DMS53 treated with DMSO at 0.1 percent for 48 hours (cell line): ENCODE measurements at regions not wholly inside any gene's neighbourhood (a gene's known extent, or its start where the extent isn't known, plus 50 kb on each side); places are given as distances from the start of the nearest gene placed in this dataset.

ENCODE experiments used
- DNase-seq: peaks from one replicate; lab custom pipeline; 2025; ENCODE audit not compliant: unreplicated experiment; lab: John Stamatoyannopoulos, UW

DNA sequence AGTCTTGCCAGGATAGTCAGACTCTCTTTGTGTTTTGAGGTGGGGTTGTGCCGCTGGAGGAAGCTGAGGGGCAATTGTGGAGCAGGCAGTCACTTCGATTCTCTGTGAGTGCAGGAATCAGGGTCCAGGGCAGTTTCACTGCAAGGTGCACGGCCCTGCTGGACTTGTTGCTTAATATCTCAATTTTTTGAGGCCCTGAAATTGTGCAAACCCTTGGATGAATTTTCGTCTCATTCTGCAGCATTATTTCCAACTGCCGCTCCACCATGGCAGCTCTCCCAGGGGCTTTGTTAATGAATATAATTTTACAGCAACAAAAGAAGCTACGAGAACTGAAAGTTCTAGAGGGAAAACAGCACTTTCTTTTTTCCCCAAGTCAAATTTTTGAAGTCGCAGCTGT, 531.9 kb downstream of the QKI start:
- DNase-seq: no peak

DNA sequence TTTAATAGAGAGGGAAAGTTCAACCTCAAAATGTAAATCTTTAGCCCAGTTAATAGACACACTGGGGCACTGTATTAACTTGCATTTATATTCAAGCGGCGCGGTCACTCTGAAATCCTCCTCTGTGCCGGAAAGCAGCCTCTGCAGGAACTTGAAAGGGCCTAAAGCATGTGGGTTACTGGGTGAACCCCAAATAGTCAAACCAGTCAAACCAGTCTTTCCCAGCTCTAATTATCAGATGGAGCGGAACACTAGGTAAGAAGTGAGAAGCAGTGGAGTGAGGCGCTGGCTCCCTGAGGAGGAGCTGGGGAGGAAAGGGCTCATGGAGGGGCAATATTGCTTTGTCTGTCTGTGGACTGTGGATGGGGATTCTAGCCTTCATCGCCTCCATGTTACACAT, 531.3 kb downstream of the QKI start:
- no peak for DNase-seq

DNA sequence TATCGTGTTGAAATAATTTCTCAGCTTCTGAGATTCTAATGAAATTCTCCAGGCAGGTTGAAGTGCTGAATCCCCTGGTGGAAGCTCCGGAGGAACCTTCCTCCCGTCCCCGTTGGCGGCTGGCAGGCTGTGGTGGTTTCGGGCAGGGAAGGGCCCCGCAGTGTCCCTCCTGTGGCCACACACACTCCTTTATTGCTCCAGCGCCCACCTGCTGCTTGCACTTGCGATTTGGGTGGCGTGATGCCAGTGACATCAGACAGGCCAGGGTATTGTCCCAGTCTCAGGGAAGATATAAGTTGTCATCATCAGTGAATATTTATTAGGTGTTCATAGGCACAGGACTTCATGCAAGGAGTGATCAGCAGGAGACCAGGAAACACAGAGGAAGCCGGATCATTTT, 530.4 kb downstream of the QKI start:
- DNase-seq: no peak

DNA sequence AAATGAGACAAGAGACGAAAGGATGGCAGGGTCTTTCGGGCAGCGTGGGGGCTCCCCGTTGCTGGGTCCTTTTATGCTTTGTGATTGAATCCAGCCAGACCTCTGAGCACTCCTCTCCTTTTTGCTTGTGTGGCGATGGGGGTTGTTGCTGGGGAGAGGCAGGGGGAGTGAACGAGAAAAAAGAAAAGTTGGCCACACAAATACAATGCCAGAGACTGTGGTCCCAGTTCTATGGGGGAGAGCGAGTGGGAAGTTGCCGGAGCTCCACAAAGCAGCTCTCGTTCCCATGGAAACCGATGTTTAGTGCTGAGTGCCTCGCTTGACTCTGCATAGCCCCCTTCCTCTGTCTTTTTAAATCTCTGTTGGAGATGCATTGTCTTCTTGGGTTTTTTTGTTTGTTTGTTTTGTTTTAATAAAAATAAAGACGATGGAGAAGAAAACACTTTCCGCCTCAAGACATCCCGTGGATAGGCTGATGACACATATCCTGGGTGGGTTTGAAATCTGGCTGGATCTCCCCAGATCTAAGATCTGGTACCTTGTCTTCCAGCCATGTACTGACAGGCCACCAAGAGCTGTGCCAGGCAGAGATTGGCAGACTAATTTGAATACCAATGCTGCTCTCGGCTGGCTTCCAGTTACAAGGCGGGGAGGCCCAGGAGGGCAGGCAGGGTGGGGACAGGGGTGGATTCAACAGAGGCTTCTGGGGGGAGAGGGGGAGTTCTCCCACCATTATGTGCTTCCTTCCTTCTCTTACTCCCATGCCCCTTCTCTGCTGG, 529.3 kb downstream of the QKI start:
- no peak for DNase-seq

DNA sequence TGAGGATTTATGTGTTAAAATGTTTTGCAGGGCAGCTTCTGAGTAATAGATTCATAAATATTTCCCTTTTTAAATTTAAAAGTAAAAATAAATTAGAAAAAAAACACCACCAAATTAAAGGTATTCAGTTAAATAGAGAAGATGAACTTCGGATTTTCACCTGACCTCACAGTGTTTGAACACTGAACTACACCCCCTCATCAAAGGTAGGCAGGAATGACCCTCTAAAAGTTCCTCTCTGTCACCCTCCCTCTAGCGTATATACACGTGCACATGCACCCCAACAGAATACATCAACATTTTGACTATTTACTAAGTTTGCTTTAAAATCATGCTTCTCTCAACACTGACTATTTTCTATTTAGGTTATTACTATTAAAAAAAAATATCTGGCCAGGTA, 528.3 kb downstream of the QKI start:
- no peak for DNase-seq

DNA sequence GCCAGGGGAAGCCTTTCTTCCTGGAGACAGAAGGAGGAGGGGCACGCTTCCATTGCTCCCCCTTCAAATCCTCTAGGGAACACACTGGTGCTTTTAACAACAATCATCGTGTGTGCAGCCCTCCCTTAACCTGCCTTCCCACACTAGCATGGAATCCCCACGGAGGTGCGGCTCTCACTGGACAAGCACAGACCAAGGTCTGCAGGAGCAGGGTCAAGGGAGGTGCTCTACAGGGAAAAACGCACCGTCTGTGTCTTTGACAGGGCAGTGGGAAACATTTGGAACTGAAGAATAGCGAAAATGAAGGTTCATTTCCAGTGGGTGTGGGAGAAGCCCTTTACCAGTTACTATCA, 527.1 kb downstream of the QKI start:
- no peak for DNase-seq

DNA sequence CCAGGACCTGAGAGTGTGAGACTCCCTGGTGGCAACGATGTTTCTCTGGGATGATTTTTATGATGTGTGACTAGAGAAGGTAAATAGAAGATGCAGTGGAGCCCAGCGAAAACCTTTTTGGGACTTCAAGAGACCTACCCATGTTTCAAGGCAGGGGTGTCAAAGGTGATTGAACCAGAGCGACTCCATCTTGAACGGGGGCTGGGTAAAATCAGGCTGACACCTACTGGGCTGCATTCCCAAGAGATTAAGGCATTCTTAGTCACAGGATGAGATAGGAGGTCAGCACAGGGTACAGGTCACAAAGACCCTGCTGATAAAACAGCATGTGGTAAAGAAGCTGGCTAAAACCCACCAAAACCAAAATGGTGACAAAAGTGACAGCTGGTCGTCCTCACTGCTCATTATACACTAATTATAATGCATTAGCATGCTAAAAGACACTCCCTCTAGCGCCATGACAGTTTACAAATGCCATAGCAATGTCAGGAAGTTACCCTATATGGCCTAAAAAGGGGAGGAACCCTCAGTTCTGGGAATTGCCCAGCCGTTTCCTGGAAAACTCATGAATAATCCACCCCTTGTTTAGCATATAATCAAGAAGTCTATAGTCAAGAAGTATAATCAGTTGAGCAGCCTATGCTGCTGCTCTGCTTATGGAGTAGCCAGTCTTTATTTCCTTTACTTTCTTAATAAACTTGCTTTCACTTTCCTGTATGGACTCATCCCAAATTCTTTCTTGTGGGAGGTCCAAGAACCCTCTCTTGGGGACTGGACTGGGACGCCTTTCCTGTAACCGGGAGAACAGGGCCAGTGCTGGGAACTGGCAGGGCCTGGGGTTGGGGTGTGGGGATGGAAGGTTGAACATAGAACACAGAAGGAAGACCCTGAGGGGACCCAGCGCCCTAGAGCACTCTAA, 526.4 kb downstream of the QKI start:
- no peak for DNase-seq

DNA sequence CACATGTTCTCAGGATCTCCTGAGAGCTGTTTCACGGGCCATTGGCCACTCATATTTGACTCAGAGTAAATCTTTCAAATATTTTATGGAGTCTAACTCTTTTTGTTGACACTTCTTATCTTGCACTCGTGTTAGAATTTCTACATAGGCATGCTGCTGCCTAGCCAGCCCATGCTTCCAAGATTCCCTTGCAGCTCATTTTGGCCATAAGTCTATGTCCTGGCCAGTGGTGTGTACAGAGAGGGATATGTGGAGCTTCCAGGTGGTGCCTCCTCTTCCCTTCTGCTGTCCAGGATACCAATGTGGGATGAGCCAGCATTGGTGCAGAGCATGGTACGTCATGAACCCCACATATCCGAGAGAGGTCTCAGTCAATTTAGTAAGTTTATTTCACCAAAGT, 522.6 kb downstream of the QKI start:
- no peak for DNase-seq

DNA sequence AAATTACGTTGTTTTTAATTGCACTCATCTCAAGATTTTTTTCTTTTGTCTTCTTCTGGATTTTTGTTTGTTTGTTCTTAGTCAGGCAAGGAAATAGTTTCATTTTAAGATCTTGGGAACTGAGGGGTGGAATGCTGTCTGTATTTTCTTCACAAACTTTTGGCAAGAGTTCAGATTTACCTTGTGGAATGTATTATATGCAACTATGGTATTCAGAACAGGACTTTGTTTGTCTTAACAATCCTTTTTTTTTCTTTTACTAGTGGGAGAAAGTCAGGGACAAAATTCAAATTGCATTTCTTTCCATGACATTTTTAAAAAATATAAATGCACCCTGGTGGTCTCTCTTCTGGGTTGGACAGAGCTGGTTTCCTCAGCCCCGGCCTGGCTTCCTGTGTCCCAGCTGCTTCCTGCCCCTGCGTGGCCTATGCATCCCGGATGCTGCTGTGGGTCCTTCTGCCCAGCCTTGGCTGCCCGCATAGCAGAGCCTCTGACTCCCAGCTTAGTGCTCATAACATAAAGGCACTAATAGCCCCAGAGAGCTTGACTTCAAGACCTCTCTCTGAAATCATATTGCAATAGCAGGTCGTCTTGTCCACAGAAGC, 520.7 kb downstream of the QKI start:
- DNase-seq: no peak

DNA sequence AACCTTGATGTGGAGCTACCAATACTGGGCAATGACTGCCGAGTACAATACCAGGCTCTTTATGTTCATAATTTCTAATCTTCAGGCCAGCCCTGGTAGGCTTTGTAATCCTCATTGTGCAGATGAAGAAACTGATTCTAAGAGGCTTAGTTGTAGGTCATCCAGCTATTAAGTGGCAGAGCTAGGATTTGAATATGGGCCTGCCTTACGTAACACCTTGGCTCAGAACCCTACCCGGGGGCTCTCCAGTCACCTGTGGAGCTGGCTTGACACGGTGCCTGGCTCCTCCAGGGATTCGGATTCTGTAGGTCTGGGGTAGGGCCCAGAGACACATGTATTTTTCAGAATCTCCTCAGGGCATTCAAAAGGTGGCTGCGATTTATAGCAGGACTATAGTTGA, 515.5 kb downstream of the QKI start:
- DNase-seq: no peak

DNA sequence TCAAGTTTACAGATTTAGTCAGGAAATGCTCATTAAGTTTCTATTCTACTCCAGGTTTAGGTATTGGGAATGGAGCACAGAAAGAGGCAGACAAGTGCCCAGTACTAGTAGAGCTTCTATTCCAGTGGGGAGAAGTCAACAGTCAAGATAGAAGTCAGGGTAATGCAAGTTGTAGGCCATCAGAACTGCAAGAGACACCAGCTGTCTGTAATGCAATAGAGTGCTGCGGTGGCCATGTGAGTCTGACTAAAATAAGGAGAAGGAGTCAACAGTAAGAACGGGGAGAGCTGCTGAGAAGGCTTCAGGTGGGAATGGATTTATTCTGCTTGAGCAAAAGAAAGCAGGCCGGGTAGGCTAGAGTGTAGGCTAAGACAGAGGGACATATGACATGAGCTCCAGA, 515.0 kb downstream of the QKI start:
- DNase-seq: no peak

DNA sequence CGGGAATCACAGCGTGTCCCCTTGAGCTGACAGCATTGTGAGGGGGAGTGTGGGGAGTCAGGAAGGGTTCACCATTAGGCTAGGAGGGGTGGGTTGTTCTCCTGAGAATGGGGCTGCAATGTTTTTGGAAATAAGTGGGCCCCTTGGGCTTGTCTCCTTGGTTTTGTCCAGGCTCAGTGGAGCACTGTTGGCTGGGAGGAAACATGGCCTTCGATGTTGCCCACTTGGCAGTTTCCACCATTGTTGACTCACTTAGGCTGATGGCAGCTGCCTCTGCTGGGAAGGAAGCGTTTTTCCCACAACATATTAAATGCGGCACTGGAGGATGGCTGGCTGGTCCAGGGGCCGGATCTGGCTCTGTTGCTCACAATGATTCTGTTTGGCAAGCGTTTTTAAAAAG, 512.1 kb downstream of the QKI start:
- no peak for DNase-seq

DNA sequence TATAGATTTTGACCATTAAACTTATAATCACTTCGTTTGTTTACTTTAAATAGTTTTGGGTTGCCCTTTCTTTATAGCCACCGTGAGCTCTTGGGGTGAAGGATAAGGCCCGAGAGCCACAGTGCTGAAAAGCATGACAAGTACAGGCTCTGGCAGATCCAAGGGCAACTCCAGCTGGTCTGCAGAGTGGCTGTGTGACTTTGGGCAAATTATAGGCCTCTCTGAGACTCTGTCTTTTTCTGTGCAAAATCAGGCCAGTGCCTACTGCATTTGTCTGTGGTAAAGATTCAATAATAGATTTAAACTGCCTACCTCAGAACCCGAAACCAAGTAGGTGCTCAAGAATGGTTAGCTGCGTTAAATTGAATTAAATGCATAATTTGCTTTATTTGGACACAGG, 511.3 kb downstream of the QKI start:
- DNase-seq: no peak

DNA sequence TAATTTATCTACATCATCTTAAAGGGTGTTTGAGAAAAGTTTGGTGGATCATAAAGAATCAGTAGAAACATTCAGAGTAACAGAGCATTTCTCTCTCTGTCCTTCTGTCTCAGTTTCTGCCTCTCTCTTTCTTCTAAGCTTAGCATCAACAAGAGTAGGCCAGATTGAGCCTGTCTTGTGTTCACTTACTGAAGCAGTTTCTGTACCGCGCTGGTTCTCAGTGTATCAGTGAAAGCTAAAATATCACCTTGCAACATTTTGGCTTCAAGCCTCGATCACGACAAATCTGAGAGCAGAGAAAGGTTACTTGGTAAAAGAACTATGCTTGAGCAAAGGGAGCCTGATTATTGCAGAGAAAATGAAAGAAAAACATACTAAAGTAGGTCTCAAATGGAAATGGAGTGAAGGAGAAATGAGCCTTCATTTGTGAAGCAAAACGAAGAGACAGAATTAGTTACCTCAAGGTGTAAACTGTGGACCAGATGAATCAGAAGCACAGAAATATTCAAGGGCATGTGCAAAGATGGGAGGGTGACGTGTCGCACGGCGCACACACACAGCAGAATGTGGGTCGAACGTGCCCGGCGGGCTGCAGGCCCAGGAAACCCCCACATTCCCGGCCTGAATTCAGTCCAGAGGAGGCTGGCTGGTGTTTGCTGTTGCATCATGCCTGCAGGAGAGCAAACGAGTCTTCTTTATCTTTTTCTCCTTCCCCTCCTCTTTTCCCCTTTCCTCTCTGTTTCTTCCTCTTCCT, 509.3 kb downstream of the QKI start:
- DNase-seq: no peak

DNA sequence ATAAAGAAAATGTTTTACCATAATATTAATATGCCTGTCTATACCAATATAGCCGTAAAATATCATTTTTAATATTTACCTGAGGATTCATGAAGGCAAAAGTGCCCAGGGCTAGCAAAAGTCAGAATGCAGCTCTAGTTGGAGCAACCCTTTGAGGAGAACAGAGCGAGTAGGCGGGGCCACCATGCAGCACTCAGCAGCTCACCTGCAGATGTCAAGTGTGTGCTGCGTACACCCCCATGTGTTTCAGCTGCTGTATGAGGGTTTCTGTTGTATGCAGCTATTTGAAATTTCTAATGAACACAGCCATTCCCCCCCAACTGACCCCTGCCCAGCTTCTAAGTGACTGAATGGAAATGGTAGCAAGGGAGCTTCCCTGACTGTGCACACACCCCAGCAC, 508.0 kb downstream of the QKI start:
- no peak for DNase-seq

DNA sequence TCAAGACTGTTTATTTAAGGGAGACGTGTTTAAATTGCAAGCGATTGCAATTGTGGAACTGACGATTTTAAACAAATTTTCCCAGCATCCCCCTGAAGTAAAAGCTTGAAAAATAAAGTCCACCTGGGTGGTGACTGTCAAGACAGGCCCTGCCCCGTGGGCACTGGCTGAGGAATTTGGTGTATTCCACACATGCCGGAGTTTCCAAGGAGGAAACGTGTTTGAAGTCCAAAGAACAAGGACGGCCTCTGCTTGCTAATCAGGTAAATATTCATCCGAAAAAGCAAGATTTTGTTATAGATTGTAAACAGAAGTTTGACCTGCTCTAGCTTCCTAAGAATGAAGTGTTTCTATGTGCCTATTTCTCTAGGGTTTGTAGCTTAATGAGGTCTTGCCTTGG, 505.1 kb downstream of the QKI start:
- no peak for DNase-seq

DNA sequence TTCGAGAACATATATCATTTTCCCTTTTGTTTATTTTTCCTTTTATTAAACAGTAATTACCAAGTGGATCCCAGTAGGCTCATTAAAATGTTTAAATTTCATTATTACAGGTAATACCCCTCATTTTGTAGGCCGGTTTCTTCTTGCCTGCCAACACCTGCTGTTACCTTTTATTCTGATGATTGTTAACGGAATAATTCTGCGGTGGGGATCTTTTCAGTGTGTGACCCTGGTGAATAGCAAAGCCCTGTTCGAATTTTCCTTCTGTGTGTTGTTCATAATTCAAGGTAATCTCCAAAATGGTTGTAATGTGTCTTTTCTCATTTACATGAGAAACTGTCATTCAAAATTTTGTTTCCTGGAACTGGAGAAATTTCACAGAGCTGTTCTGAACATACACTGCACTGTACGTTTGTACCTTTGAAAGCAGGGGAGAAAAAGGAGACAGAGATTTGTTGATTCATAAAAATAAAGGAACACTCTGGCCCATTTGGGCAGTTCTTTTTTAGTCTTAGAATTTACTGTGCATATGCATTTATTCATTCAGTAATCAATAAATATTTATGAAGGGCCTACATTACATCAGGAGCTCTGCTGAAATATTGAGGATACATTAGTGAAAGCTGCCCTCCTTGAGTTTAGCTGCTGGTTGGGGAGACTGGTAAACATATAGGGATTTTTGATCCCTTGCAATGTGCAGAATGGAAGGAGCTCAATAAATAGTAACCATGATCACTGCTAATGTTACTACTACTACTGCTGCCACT, 502.0 kb downstream of the QKI start:
- no peak for DNase-seq

DNA sequence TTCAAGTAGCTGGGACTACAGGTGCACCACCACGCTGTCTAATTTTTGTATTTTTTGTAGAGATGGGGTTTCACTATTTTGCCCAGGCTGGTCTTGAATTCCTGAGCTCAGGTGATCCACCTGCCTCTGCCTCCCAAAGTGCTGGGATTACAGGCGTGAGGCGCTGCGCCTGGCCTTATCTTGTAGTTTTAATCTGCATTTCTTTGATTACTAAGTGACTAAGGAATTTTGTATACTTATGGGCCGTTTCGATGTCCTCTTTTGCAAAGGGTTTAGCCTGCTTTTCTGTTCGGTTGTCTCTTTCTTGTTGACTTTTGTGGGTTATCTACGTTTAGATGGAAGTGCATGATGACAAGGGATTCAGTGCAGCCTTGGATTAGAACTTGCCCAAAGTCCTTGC, 500.6 kb downstream of the QKI start:
- no peak for DNase-seq

DNA sequence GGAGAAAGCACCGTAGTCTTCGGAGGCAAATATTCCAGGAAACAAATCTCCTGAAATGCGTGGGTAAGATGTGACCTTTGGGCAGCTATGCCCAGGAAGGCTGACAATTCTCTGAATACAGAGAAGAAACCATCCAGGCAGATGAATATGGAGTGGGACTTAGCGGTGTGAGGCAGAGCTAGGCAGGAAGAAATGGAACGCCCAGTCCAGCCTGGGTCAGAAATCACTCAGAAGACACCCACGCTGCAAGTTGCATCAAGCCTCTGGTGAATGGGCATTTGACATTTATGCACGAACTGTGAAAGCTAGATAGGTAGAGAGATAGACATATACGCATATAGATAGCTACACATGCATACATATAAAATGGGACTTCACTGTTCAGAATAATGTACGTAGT, 498.5 kb downstream of the QKI start:
- DNase-seq: no peak

DNA sequence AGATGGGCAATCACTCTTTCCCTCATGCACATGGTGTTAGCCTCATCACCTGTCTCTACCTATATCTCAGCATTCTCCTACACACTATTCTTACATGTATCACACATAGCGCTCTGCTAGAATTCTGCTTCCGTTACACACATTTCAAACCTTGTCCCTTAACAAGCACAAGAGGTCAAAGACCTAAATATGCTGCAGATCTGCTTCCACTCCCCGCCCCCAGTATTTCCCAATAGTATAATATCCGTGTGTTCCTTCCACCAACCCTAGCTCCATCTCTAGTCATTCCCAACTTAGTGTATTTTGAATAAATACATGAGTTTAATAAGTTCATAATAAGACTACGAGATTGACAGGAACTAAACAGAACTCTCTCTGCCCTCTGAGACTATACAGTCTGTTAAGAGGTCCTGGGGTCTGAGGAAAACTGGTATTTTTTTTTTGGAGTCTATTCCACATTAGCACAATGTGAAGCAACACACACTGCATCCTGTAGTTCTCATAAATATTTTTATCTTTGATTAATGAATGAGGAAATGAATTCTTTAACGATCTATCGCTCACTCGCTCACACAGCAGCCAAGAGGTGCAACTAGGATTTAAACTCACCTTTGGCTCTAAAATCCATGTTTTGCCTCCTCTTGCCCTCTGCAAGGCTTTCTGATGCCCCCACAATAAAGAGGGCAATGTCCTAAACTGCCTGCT, 491.6 kb downstream of the QKI start:
- no peak for DNase-seq
